Activated CD4-positive, alpha-beta T cell treated with anti-CD3 and anti-CD28 coated beads, Interleukin-2, amount 50 U/mL, for 48 hours (primary cell): ENCODE measurements at regions not wholly inside any gene's neighbourhood (a gene's known extent, or its start where the extent isn't known, plus 50 kb on each side); places are given as distances from the start of the nearest gene placed in this dataset.
"Not testable (repeated sequence)": the region's sequence is repeated elsewhere in the genome, so short reads cannot be mapped to it uniquely, and the experiment has no call there.

ENCODE experiments used
- DNase-seq, 2 experiments: peaks; one replicate each; pipeline ENCODE4 v3.0.0-alpha.2; 2020

DNA sequence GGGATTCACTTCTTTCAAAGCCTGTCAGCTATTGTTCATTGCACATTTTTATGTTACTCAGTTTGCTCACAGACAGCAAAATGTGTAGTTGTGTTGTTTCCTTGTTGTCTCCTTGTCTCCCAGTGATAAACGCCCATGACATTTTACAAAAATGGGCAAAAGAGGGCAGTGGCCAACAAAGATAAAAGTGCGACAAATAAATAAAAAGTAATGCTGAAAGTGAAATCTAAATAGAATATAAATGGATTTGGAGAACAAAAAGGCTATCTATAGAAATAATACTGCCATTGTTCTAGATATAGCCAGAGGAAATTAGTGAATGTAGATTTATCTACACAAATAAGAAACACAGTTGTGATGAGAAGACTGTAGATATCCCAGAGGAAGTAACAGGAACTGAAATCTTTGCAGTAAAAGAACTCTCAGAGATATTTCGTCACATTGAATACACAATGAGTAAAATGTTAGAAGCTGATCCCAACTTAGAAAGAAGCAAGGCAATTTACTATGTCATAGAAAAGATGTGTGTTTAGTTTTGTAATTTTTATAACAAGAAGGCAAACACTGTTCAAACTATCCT lies 1186.2 kb upstream of the FAM98A start:
- DNase-seq, result no peak

DNA sequence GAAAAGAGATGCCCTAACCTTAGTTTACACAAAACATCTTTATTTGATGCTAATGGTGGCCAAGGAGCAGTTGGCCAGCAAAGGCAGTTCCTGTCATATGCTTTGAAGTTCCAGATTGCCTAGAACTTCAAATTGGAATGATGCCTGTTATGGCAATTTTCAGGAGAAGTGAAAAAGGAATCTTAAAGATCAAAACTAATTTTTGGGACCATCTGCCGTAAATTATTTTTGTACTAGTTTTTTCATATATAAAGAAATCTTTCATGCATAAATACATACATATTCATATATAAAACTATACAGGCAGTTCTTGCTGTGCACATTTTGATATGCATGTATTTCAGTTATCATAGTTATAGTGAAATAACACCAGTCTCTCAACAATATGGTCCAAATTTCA lies 1185.6 kb upstream of the FAM98A start:
- DNase-seq, result no peak

DNA sequence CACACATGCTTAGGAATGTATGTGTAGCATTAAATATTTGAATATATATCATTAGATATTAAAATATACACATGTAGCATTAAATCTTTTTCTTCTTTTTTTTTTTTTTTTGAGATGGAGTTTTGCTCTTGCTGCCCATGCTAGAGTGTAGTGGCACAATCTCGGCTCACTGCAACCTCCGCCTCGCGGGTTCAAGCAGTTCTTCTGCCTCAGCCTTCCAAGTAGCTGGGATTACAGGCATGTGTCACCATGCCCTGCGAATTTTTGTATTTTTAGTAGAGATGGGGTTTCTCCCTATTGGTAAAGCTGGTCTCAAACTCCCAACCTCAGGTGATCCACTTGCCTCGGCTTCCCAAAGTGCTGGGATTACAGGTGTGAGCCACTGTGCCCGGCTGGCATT lies 1151.6 kb upstream of the FAM98A start:
- not testable (repeated sequence) for DNase-seq

- no peak for DNase-seq
Observed at GRCh38 chr2:34747643-34748042, 1148.5 kb upstream of the FAM98A start.

GRCh38 chr2:34738691-34739090 lies 1139.6 kb upstream of the FAM98A start:
- no peak for DNase-seq

DNA sequence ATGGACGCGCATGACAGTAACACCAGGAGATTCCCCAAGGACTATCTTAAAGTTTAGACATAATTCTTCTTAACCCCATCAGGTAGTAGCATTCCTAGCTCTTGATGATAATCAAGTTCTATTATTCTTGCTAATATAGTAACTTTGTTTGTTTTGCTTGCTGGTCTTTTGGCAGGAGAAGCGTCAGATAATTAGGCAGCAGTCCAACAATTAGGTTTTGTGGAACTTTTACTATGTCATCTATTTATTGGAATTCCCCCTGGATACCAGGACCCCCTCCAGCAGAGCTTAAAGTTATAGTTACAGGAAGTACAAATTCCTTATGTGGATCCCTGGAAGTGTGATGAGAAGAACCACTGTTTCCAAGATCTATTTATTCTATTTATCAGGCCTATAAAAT lies 1138.0 kb upstream of the FAM98A start:
- no peak for DNase-seq

- no peak for DNase-seq
Observed at GRCh38 chr2:34736482-34736881, 1137.4 kb upstream of the FAM98A start.

DNA sequence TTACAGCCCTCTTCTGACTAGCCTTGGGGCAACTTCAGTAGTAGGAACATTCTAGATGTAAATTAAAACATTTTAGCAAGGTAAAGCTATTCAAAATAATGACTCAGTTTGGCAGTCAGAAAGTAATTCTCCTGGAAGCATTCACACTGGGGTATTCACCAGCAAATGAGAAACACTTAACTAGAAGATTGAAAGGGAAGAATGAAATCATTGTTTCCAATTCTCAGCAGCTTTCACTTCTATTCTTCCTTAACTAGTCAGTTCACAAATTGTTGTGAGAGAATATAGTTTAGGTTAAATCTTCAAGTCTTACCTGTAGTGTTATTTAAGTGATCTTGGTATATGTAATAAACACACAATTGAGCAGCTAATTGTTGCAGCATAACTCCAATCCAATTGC lies 1135.6 kb upstream of the FAM98A start:
- DNase-seq, result no peak

DNA sequence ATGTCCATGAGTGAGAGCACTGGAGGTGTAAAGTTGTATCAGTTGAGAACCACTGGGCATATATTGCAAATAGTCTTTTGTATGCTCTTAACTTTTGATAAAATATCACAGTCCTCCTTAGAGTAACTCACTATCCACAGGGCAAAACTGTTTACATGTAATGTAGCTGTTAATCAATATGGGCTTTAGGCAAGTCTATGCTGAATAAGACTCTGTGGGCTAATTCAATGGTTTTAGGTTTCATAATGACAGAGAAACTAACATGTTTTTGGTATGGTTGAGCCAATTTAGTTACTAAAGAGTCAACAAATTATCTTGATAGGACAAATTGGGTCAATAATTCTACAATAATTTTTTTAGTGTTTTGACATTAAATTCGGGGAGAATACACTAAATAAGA lies 1134.9 kb upstream of the FAM98A start:
- DNase-seq, result no peak

GRCh38 chr2:34731292-34731691 lies 1132.2 kb upstream of the FAM98A start:
- no peak for DNase-seq

- DNase-seq, result no peak
Observed at GRCh38 chr2:34729845-34730244, 1130.7 kb upstream of the FAM98A start.

- DNase-seq, result no peak
Observed at GRCh38 chr2:34724107-34724506, 1125.0 kb upstream of the FAM98A start.

DNA sequence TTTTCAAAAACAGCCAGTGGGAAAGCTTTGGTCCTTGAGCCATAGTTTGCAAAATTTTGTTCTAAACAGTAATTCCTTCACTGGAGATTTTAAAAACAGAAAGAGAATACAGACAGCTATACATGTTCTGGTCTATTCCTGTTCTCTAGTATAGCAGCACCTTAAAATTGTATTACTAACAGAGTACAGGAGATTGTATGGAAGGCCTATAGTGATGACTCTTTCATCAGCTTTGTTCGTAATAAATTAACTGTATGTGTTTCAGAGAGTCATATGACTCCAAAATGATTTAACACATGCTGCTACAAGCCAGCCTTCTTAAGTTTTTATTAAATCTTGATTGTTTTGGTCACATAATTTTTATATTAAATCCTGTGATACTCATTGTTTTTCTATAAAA lies 1124.6 kb upstream of the FAM98A start:
- DNase-seq, result no peak

DNA sequence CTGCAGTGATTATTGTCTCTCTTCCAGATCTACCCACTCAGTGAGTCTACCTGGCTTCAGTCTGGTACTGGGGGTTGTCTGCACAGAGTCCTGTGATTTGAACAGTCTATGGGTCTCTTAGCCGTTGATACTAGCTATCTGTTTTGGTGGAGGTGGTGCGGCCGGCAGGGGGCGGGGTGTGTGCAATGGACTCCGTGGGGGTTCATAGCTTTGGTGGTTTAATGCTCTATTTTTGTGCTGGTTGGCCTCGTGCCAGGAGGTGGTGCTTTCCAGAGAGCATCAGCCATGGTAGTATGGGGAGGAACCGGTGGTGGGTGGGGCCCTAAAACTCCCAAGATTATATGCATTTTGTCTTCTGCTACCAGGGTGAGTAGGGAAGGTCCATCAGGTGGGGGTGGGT lies 1120.1 kb upstream of the FAM98A start:
- no peak for DNase-seq

GRCh38 chr2:34705551-34706247 lies 1106.6 kb upstream of the FAM98A start:
- no peak for DNase-seq

DNA sequence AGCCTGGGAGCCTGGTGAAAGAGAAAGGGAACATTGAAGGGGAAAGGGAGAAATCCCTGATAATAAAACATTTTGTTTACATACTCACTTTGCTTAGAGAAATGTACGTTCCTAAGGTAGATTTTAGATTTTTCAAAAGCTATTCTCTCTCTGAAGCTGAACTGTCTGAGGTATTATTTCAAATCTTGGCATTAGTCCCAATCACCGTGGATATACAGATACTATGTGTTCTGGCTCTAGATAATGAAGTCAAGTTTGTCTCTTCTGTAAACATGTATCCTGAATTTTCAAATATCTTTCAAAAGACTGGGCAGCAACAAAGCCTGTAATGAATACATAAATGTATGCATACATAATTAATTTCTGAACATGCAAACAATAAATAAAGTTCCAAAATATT lies 1104.2 kb upstream of the FAM98A start:
- no peak for DNase-seq

- not testable (repeated sequence) for DNase-seq
Observed at GRCh38 chr2:34702391-34702790, 1103.3 kb upstream of the FAM98A start.

DNA sequence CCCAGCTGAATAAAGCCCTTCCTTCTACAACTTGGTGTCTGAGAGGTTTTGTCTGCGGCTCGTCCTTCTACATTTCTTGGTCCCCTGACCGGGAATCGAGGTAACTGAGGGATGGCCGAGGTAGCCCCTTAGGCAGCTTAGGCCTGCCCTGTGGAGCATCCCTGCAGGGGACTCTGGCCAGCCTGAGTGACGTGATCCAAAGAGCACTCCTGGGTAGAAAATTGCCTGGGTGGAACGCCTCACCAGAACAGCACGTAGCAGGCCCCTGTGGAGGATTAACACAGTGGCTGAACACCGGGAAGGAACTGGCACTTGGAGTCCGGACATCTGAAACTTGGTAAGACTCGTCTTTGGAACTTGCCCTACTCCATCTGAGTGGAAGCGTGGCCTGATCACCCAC lies 1078.5 kb upstream of the FAM98A start:
- DNase-seq, result not testable (repeated sequence)

DNA sequence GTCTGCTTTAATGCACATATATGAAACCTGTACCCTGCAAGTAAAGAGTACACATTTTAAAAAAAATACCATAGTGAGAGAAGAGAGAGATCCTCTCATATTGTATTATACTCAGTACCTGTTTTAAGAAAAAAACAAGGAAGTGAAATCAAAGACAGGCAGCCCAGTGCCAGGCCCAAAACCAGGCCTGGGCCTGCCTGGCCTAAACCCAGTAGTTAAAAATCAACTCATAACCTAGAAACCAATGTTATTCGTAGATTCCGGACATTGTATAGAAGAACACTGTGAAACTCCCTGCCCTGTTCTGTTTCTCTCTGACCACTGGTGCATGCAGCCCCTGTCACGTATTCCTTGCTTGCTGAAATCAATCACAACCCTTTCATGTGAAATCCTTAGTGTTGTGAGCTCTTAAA lies 1078.0 kb upstream of the FAM98A start:
- not testable (repeated sequence) for DNase-seq

DNA sequence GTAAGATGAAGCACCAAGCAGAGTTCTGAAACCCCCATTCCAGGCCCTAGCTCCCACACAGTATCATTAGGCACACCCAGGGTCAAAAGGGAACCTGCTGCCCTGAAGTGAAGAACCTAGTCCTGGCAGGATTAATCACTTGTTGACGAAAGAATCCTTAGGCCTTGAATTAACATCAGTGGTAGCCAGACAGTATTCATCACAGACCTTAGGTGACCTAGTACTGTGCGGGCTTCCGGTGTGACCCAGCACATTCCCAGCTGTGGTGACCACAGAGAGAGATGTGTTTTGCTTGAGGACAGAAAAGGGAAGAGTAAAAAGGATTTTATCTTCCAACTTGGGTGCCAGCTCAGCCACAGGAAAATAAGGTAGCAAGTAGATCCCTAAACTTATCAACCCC lies 1071.4 kb upstream of the FAM98A start:
- DNase-seq, result no peak

- no peak for DNase-seq
Observed at GRCh38 chr2:34666821-34667220, 1067.7 kb upstream of the FAM98A start.

DNA sequence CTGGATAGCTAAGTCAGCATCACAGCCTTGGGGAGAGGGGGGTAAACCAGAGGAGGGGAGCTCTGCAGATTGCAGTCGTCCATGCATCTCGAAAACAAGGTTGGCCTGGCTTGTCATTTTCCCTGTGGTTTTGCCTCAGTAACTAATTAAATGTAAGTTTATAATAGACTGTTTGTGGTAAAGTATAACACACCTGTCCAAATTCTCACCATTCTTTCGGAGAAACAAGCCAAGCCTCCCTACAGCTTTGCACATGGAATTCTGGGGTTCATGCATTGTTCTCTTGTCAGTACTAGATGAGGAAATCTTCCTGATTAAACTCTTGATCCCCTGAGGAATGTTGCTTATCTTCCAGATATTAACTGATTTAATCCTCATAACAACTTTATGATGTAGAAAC lies 1065.2 kb upstream of the FAM98A start:
- no peak for DNase-seq

GRCh38 chr2:34663314-34663713 lies 1064.2 kb upstream of the FAM98A start:
- DNase-seq, result no peak

DNA sequence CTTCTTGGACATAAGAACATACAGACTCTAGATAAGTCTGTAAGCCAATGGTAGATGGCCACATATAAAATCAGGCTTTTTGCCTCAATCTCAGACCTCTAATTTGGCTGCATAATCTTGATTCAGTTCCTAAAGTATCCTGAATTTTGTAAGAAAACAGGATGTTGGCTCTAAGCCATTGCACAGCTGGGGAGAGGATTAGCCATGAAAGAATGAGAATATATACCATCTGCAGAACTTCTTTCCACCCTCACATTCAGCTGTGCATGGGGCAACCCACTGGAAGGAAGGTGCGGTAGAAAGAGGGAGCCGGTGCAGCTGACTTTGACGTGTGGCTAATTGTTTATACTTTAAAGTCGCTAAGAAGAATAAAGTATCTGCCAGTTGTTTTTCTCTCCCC lies 1061.6 kb upstream of the FAM98A start:
- no peak for DNase-seq

- DNase-seq, result no peak
Observed at GRCh38 chr2:34656632-34657031, 1057.5 kb upstream of the FAM98A start.
